ENCODE measurements at regions not wholly inside any gene's neighbourhood (a gene's known extent, or its start where the extent isn't known, plus 50 kb on each side); places are given as distances from the start of the nearest gene placed in this dataset.

GRCh38 chrX:152061557-152061956 lies 76.8 kb downstream of the MAGEA10 start:
- TF ChIP-seq POLR2A (IDR thresholded peaks at IDR 0.05) = no peak
- TF ChIP-seq CTCF (IDR thresholded peaks at IDR 0.05) = no peak
